ENCODE measurements at regions not wholly inside any gene's neighbourhood (a gene's known extent, or its start where the extent isn't known, plus 50 kb on each side); places are given as distances from the start of the nearest gene placed in this dataset.

- H3K36me3 ChIP-seq (replicated peaks; ENCODE audit: insufficient read depth, low read length), result no peaks in the 10 kb centered on the region
- H2AFZ ChIP-seq (ENCODE audit: low read length), result no peak overlapping the region
- no peaks in the 10 kb centered on the region for H3K4me1 ChIP-seq (ENCODE audit: low read length)
- no peak overlapping the region for H3K4me3 ChIP-seq (ENCODE audit: low read length)
- H3K27me3 ChIP-seq (replicated peaks; ENCODE audit: insufficient read depth, low read length), result no peaks in the 10 kb centered on the region
- H4K20me1 ChIP-seq (ENCODE audit: insufficient read depth, low read length), result no peaks in the 10 kb centered on the region
- DNase-seq, result no peak
- no peaks in the 10 kb centered on the region for H3K9me3 ChIP-seq (replicated peaks; ENCODE audit: insufficient read depth, low read length)
- no peak overlapping the region for H3K9ac ChIP-seq (ENCODE audit: low read length)
- no peaks in the 10 kb centered on the region for H3K9me2 ChIP-seq (replicated peaks; ENCODE audit: insufficient read depth, low read length)
- TF ChIP-seq EZH2 (optimal IDR thresholded peaks at IDR 0.05; ENCODE audit: low read depth, low read length) (no peak), EZH2phosphoT487 (IDR thresholded peaks at IDR 0.05; ENCODE audit: low read length) (no peak), CTCF (IDR thresholded peaks at IDR 0.05; ENCODE audit: low read length) (no peak)
- H3F3A ChIP-seq (ENCODE audit: insufficient read depth, low read length), result no peaks in the 10 kb centered on the region
- H3K79me2 ChIP-seq (ENCODE audit: low read length), result no peaks in the 10 kb centered on the region
- no peak overlapping the region for H3K27ac ChIP-seq (ENCODE audit: low read length)
- no peak overlapping the region for H3K4me2 ChIP-seq (ENCODE audit: low read depth, low read length)
These were observed 513.7 kb upstream of the ID2 start for GRCh38 chr2:8168022-8168717.

GRCh38 chr2:8168876-8169424, 512.9 kb upstream of the ID2 start:
- TF ChIP-seq EZH2phosphoT487 (IDR thresholded peaks at IDR 0.05; ENCODE audit: low read length), result no peak
- H3K36me3 ChIP-seq (replicated peaks; ENCODE audit: insufficient read depth, low read length), result no peaks in the 10 kb centered on the region
- H3K79me2 ChIP-seq (ENCODE audit: low read length), result no peaks in the 10 kb centered on the region
- H3F3A ChIP-seq (ENCODE audit: insufficient read depth, low read length), result no peaks in the 10 kb centered on the region
- no peaks in the 10 kb centered on the region for H3K4me1 ChIP-seq (ENCODE audit: low read length)
- no peak overlapping the region for H3K4me3 ChIP-seq (ENCODE audit: low read length)
- H3K9ac ChIP-seq (ENCODE audit: low read length), result no peak overlapping the region
- H3K27me3 ChIP-seq (replicated peaks; ENCODE audit: insufficient read depth, low read length), result no peaks in the 10 kb centered on the region
- H3K9me2 ChIP-seq (replicated peaks; ENCODE audit: insufficient read depth, low read length), result no peaks in the 10 kb centered on the region
- H4K20me1 ChIP-seq (ENCODE audit: insufficient read depth, low read length), result no peaks in the 10 kb centered on the region
- H3K4me2 ChIP-seq (ENCODE audit: low read depth, low read length), result no peak overlapping the region
- no peak overlapping the region for H3K27ac ChIP-seq (ENCODE audit: low read length)
- no peak for DNase-seq
- no peaks in the 10 kb centered on the region for H3K9me3 ChIP-seq (replicated peaks; ENCODE audit: insufficient read depth, low read length)
- no peak overlapping the region for H2AFZ ChIP-seq (ENCODE audit: low read length)

- TF ChIP-seq EZH2 (optimal IDR thresholded peaks at IDR 0.05; ENCODE audit: low read depth, low read length) (no peak), EZH2phosphoT487 (IDR thresholded peaks at IDR 0.05; ENCODE audit: low read length) (no peak)
- Histone ChIP-seq H3K36me3 (replicated peaks; ENCODE audit: insufficient read depth, low read length) (no peaks in the 10 kb centered on the region), H2AFZ (ENCODE audit: low read length) (no peak overlapping the region), H3K27ac (ENCODE audit: low read length) (no peak overlapping the region), H4K20me1 (ENCODE audit: insufficient read depth, low read length) (no peaks in the 10 kb centered on the region), H3K9me3 (replicated peaks; ENCODE audit: insufficient read depth, low read length) (no peaks in the 10 kb centered on the region), H3K27me3 (replicated peaks; ENCODE audit: insufficient read depth, low read length) (no peaks in the 10 kb centered on the region), H3F3A (ENCODE audit: insufficient read depth, low read length) (no peaks in the 10 kb centered on the region), H3K79me2 (ENCODE audit: low read length) (no peaks in the 10 kb centered on the region), H3K4me3 (ENCODE audit: low read length) (no peak overlapping the region), H3K9ac (ENCODE audit: low read length) (no peak overlapping the region), H3K4me2 (ENCODE audit: low read depth, low read length) (no peak overlapping the region), H3K9me2 (replicated peaks; ENCODE audit: insufficient read depth, low read length) (no peaks in the 10 kb centered on the region), H3K4me1 (ENCODE audit: low read length) (no peaks in the 10 kb centered on the region)
- no peak for DNase-seq
These were observed 512.4 kb upstream of the ID2 start for GRCh38 chr2:8169443-8169842.

GRCh38 chr2:8170552-8171327, 511.1 kb upstream of the ID2 start:
- Histone ChIP-seq H4K20me1 (ENCODE audit: insufficient read depth, low read length) (no peaks in the 10 kb centered on the region), H3K27ac (ENCODE audit: low read length) (no peak overlapping the region), H3K79me2 (ENCODE audit: low read length) (no peaks in the 10 kb centered on the region), H3K9me3 (replicated peaks; ENCODE audit: insufficient read depth, low read length) (no peaks in the 10 kb centered on the region), H3F3A (ENCODE audit: insufficient read depth, low read length) (no peaks in the 10 kb centered on the region), H3K9ac (ENCODE audit: low read length) (no peak overlapping the region), H3K4me2 (ENCODE audit: low read depth, low read length) (no peak overlapping the region), H3K4me3 (ENCODE audit: low read length) (no peak overlapping the region), H3K4me1 (ENCODE audit: low read length) (no peaks in the 10 kb centered on the region), H3K27me3 (replicated peaks; ENCODE audit: insufficient read depth, low read length) (no peaks in the 10 kb centered on the region), H3K9me2 (replicated peaks; ENCODE audit: insufficient read depth, low read length) (no peaks in the 10 kb centered on the region), H3K36me3 (replicated peaks; ENCODE audit: insufficient read depth, low read length) (no peaks in the 10 kb centered on the region), H2AFZ (ENCODE audit: low read length) (no peak overlapping the region)
- TF ChIP-seq EZH2phosphoT487 (IDR thresholded peaks at IDR 0.05; ENCODE audit: low read length), result no peak
- no peak for TF ChIP-seq CTCF (IDR thresholded peaks at IDR 0.05; ENCODE audit: low read length)
- TF ChIP-seq EZH2 (optimal IDR thresholded peaks at IDR 0.05; ENCODE audit: low read depth, low read length), result no peak
- DNase-seq, result no peak
